ENCODE measurements at regions not wholly inside any gene's neighbourhood (a gene's known extent, or its start where the extent isn't known, plus 50 kb on each side); places are given as distances from the start of the nearest gene placed in this dataset.

- no peak for TF ChIP-seq CTCF (IDR thresholded peaks at IDR 0.05; ENCODE audit: low read length)
- TF ChIP-seq EZH2 (IDR thresholded peaks at IDR 0.05; ENCODE audit: borderline replicate concordance, low read length): no peak
Measured at GRCh38 chrX:46209768-46210167, 335.5 kb downstream of the ZNF674 start.

Measured in OCI-LY1 (cell line).